HEK293 (cell line): ENCODE measurements at regions not wholly inside any gene's neighbourhood (a gene's known extent, or its start where the extent isn't known, plus 50 kb on each side); places are given as distances from the start of the nearest gene placed in this dataset.

Experiments used
- CTCF ChIA-PET: fragments of 350-600 bp; formaldehyde crosslinking; extraction: SDS; loops from one replicate; lab custom pipeline; 2021; ENCODE audit warnings: antibody characterized with exemption; lab: Yijun Ruan, JAX
- POLR2A ChIA-PET: fragments of 300-600 bp; formaldehyde crosslinking; extraction: SDS; loops from one replicate; lab custom pipeline; 2020; ENCODE audit warnings: antibody characterized with exemption, inconsistent platforms; lab: Yijun Ruan, JAX
- H3K27ac ChIP-seq: fragments of 200-500 bp; sonication (Bioruptor generic); 2 replicates; pipeline ENCODE4 v1.5.1; 2014; ENCODE audit warnings: low read depth, low read length, control low read depth, inconsistent platforms; ENCODE audit errors: extremely low read depth
- H3K36me3 ChIP-seq, 2 experiments: fragments of 200-500 bp in 1 of 2; sonication (Bioruptor generic) in 1 of 2; 1 replicate in 1 of 2; 2 replicates in 1 of 2; pipeline ENCODE4 v1.5.1; 2014 to 2017; ENCODE audit warnings: inconsistent platforms in 2 of 2, low read length in 2 of 2; ENCODE audit not compliant: control insufficient read depth in 2 of 2, insufficient read depth in 1 of 2
- H3K4me1 ChIP-seq: fragments of 200-500 bp; sonication (Bioruptor generic); 2 replicates; pipeline ENCODE4 v1.5.1; 2014; ENCODE audit warnings: mild to moderate bottlenecking, low read length, inconsistent platforms; ENCODE audit not compliant: control insufficient read depth, insufficient read depth
- H3K4me3 ChIP-seq: 2 replicates; pipeline ENCODE4 v1.5.1; 2011; ENCODE audit warnings: low read depth, mild to moderate bottlenecking, control low read depth, low read length, moderate library complexity
- H3K9me3 ChIP-seq: fragments of 200-500 bp; sonication (Bioruptor generic); 2 replicates; pipeline ENCODE4 v1.5.1; 2014; ENCODE audit warnings: low read depth, low read length, inconsistent platforms; ENCODE audit not compliant: control insufficient read depth, insufficient read depth
- EGR2 ChIP-seq: fragments of 450-650 bp; formaldehyde crosslinking; IDR thresholded peaks from 2 replicates; pipeline ENCODE4 v1.5.1; 2016; ENCODE audit warnings: low read depth, missing biosample characterization, missing genetic modification characterization
- KLF1 ChIP-seq: fragments of 450-650 bp; formaldehyde crosslinking; IDR thresholded peaks from 2 replicates; pipeline ENCODE4 v1.5.1; 2016; ENCODE audit warnings: missing biosample characterization, missing genetic modification characterization
- RBAK ChIP-seq: fragments of 450-650 bp; formaldehyde crosslinking; IDR thresholded peaks from 2 replicates; pipeline ENCODE4 v1.5.1; 2016; ENCODE audit warnings: missing biosample characterization, missing genetic modification characterization
- ZBTB17 ChIP-seq: fragments of 450-650 bp; formaldehyde crosslinking; IDR thresholded peaks from 2 replicates; pipeline ENCODE4 v1.5.1; 2016; ENCODE audit warnings: missing biosample characterization, missing genetic modification characterization
- ZBTB7A ChIP-seq: fragments of 450-650 bp; formaldehyde crosslinking; IDR thresholded peaks from 2 replicates; pipeline ENCODE4 v1.5.1; 2016; ENCODE audit warnings: low read depth, missing biosample characterization, missing genetic modification characterization
- ZNF169 ChIP-seq: fragments of 450-650 bp; formaldehyde crosslinking; IDR thresholded peaks from 2 replicates; pipeline ENCODE4 v1.5.1; 2016; ENCODE audit warnings: missing biosample characterization, missing genetic modification characterization
- ZNF184 ChIP-seq: fragments of 450-650 bp; IDR thresholded peaks from 2 replicates; pipeline ENCODE4 v1.5.1; 2018; ENCODE audit warnings: missing biosample characterization, mild to moderate bottlenecking, missing genetic modification characterization
- ZNF211 ChIP-seq: fragments of 450-650 bp; formaldehyde crosslinking; IDR thresholded peaks from 2 replicates; pipeline ENCODE4 v1.5.1; 2016; ENCODE audit warnings: low read depth, missing biosample characterization, missing genetic modification characterization
- ZNF248 ChIP-seq: fragments of 450-650 bp; formaldehyde crosslinking; IDR thresholded peaks from 2 replicates; pipeline ENCODE4 v1.5.1; 2017; ENCODE audit warnings: missing biosample characterization, missing genetic modification characterization
- ZNF266 ChIP-seq: fragments of 450-650 bp; formaldehyde crosslinking; IDR thresholded peaks from 2 replicates; pipeline ENCODE4 v1.5.1; 2016; ENCODE audit warnings: missing biosample characterization, missing genetic modification characterization, low read depth
- ZNF274 ChIP-seq, 2 experiments: fragments of 200-500 bp in 1 of 2; fragments of 450-650 bp in 1 of 2; sonication (Bioruptor generic) in 1 of 2; formaldehyde crosslinking in 1 of 2; IDR thresholded peaks; 2 replicates each; pipeline versions ENCODE4 v1.5.1 to v1.6.1; 2014 to 2016; ENCODE audit warnings: borderline replicate concordance in 1 of 2, inconsistent platforms in 1 of 2, low read length in 1 of 2, missing biosample characterization in 1 of 2, missing genetic modification characterization in 1 of 2
- ZNF292 ChIP-seq: fragments of 450-650 bp; formaldehyde crosslinking; IDR thresholded peaks from 2 replicates; pipeline ENCODE4 v1.5.1; 2016; ENCODE audit warnings: low read depth, missing biosample characterization, missing genetic modification characterization, borderline replicate concordance
- ZNF311 ChIP-seq: fragments of 450-650 bp; formaldehyde crosslinking; IDR thresholded peaks from 2 replicates; pipeline ENCODE4 v1.5.1; 2017; ENCODE audit warnings: missing biosample characterization, missing genetic modification characterization, borderline replicate concordance
- ZNF350 ChIP-seq: fragments of 450-650 bp; formaldehyde crosslinking; IDR thresholded peaks from 2 replicates; pipeline ENCODE4 v1.5.0; 2017; ENCODE audit warnings: missing biosample characterization, mild to moderate bottlenecking, missing genetic modification characterization
- ZNF416 ChIP-seq: fragments of 450-650 bp; formaldehyde crosslinking; IDR thresholded peaks from 2 replicates; pipeline ENCODE4 v1.5.1; 2016; ENCODE audit warnings: missing biosample characterization, missing genetic modification characterization
- ZNF48 ChIP-seq: fragments of 450-650 bp; formaldehyde crosslinking; IDR thresholded peaks from 2 replicates; pipeline ENCODE4 v1.5.1; 2016; ENCODE audit warnings: missing biosample characterization, missing genetic modification characterization
- ZNF530 ChIP-seq: fragments of 450-650 bp; formaldehyde crosslinking; IDR thresholded peaks from 2 replicates; pipeline ENCODE4 v1.5.1; 2016; ENCODE audit warnings: low read depth, missing biosample characterization, missing genetic modification characterization
- ZNF544 ChIP-seq: fragments of 450-650 bp; formaldehyde crosslinking; IDR thresholded peaks from 2 replicates; pipeline ENCODE4 v1.5.0; 2017; ENCODE audit warnings: missing biosample characterization, missing genetic modification characterization
- ZNF561 ChIP-seq: fragments of 450-650 bp; IDR thresholded peaks from 2 replicates; pipeline ENCODE4 v1.5.1; 2018; ENCODE audit warnings: missing biosample characterization, missing genetic modification characterization, borderline replicate concordance
- ZNF596 ChIP-seq: fragments of 450-650 bp; IDR thresholded peaks from 2 replicates; pipeline ENCODE4 v1.5.0; 2018; ENCODE audit warnings: missing biosample characterization, mild to moderate bottlenecking, missing genetic modification characterization, moderate library complexity
- ZNF664 ChIP-seq: fragments of 450-650 bp; formaldehyde crosslinking; IDR thresholded peaks from 2 replicates; pipeline ENCODE4 v1.5.1; 2016; ENCODE audit warnings: missing biosample characterization, missing genetic modification characterization
- ZNF843 ChIP-seq: fragments of 450-650 bp; formaldehyde crosslinking; IDR thresholded peaks from 2 replicates; pipeline ENCODE4 v1.5.1; 2016; ENCODE audit warnings: missing biosample characterization, missing genetic modification characterization
- TF ChIP-seq, protein P1 (sequence below): fragments of 450-650 bp; formaldehyde crosslinking; conservative IDR thresholded peaks from 2 replicates; pipeline ENCODE4 v1.5.1; 2016; ENCODE audit warnings: low read depth, missing biosample characterization, missing genetic modification characterization
- TF ChIP-seq, protein P2 (sequence below): fragments of 450-650 bp; formaldehyde crosslinking; IDR thresholded peaks from 2 replicates; pipeline ENCODE4 v1.5.1; 2016; ENCODE audit warnings: missing biosample characterization, missing genetic modification characterization
- TF ChIP-seq, protein P3 (sequence below): fragments of 450-650 bp; formaldehyde crosslinking; IDR thresholded peaks from 2 replicates; pipeline ENCODE4 v1.5.1; 2016; ENCODE audit warnings: missing biosample characterization, missing genetic modification characterization, borderline replicate concordance

DNA sequence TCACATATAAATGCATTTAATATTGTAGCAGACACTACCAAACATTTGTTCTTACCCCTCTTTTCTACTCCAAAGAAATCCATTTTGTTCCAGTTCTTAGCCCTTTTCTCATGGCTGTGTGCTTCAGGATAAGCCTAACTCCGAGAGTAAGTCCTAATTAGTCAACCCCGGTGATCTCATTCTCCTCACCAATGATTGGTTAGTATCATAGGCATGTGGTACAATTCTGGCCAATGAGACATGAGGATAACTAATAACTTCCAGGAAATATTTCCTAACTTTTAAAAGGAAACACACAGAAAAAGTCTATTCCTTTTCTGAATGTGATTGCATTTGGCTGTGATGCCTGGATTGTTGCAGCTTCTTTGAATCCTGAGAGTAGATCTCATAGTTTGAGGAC is 116.0 kb downstream of the GPR63 start:
- no peak for TF ChIP-seq ZNF169
- TF ChIP-seq EGR2 (tag by site-specific recombination), result no peak
- no peak for TF ChIP-seq ZNF311
- TF ChIP-seq ZBTB7A (tag by site-specific recombination), result no peak
- no peak for TF ChIP-seq ZBTB17 (tag by site-specific recombination)
- TF ChIP-seq ZNF561 (tag by site-specific recombination), result no peak
- TF ChIP-seq, protein P1, sequence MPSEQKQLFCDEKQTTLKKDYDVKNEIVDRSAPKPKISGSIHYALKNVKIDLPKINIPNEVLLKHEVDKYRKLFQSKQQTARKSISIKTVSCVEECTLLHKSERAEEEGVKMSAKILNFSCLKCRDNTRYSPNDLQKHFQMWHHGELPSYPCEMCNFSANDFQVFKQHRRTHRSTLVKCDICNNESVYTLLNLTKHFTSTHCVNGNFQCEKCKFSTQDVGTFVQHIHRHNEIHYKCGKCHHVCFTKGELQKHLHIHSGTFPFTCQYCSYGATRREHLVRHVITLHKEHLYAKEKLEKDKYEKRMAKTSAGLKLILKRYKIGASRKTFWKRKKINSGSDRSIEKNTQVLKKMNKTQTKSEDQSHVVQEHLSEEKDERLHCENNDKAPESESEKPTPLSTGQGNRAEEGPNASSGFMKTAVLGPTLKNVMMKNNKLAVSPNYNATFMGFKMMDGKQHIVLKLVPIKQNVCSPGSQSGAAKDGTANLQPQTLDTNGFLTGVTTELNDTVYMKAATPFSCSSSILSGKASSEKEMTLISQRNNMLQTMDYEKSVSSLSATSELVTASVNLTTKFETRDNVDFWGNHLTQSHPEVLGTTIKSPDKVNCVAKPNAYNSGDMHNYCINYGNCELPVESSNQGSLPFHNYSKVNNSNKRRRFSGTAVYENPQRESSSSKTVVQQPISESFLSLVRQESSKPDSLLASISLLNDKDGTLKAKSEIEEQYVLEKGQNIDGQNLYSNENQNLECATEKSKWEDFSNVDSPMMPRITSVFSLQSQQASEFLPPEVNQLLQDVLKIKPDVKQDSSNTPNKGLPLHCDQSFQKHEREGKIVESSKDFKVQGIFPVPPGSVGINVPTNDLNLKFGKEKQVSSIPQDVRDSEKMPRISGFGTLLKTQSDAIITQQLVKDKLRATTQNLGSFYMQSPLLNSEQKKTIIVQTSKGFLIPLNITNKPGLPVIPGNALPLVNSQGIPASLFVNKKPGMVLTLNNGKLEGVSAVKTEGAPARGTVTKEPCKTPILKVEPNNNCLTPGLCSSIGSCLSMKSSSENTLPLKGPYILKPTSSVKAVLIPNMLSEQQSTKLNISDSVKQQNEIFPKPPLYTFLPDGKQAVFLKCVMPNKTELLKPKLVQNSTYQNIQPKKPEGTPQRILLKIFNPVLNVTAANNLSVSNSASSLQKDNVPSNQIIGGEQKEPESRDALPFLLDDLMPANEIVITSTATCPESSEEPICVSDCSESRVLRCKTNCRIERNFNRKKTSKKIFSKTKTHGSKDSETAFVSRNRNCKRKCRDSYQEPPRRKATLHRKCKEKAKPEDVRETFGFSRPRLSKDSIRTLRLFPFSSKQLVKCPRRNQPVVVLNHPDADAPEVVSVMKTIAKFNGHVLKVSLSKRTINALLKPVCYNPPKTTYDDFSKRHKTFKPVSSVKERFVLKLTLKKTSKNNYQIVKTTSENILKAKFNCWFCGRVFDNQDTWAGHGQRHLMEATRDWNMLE (tag by site-specific recombination), result no peak
- no peak for TF ChIP-seq ZNF211 (tag by site-specific recombination)
- no peak for TF ChIP-seq RBAK
- TF ChIP-seq ZNF596 (tag by site-specific recombination), result no peak
- TF ChIP-seq KLF1, result no peak
- TF ChIP-seq ZNF544 (tag by site-specific recombination), result no peak
- no peak for TF ChIP-seq ZNF530
- no peak for TF ChIP-seq ZNF184 (tag by site-specific recombination)
- TF ChIP-seq ZNF350 (tag by site-specific recombination), result no peak
- TF ChIP-seq, protein P2, sequence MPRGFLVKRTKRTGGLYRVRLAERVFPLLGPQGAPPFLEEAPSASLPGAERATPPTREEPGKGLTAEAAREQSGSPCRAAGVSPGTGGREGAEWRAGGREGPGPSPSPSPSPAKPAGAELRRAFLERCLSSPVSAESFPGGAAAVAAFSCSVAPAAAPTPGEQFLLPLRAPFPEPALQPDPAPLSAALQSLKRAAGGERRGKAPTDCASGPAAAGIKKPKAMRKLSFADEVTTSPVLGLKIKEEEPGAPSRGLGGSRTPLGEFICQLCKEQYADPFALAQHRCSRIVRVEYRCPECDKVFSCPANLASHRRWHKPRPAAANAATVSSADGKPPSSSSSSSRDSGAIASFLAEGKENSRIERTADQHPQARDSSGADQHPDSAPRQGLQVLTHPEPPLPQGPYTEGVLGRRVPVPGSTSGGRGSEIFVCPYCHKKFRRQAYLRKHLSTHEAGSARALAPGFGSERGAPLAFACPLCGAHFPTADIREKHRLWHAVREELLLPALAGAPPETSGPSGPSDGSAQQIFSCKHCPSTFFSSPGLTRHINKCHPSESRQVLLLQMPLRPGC (tag by site-specific recombination), result no peak
- TF ChIP-seq ZNF266, result no peak
- no peak for TF ChIP-seq ZNF274 (IDR thresholded peaks at IDR 0.05; ENCODE audit: low read length)
- no peak for TF ChIP-seq ZNF274 (tag by site-specific recombination; IDR thresholded peaks at IDR 0.05; ENCODE audit: borderline replicate concordance)
- Histone ChIP-seq H3K36me3 (no peaks in the 10 kb centered on the region), H3K4me1 (no peaks in the 10 kb centered on the region), H3K27ac (no peak overlapping the region), H3K9me3 (no peaks in the 10 kb centered on the region), H3K4me3 (no peak overlapping the region)
- CTCF ChIA-PET, result no interaction called here
- POLR2A ChIA-PET, result no interaction called here

DNA sequence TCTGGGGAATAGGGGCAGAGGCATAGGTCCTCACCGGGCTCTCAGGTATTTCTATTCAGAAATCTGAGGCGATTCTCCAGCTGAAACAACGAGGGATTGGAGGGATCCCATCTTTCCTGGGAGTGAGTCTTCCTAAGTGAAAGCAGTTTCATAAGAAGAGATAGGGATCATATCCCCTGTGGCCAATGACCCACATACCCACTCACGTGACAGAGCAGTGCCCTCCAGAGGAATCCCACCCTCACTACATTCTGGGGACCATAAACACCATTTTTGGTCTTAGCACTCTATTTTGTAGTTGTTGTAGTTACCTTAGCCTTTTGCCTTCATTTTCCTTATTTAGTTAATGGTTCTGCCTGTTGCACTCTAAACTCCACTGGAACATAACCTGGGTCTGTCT is 121.1 kb downstream of the GPR63 start:
- Histone ChIP-seq H3K4me1 (no peaks in the 10 kb centered on the region), H3K27ac (no peak overlapping the region), H3K9me3 (no peaks in the 10 kb centered on the region), H3K4me3 (no peak overlapping the region), H3K36me3 (no peaks in the 10 kb centered on the region)
- ChIA-PET POLR2A (no interaction called here), CTCF (interaction anchor here (0.7 to 1.2 kb wide), 3 partner anchors 22 to 152 kb away, joined by 3 to 4 read pairs (median 3); no protein-coding TSS in a partner anchor)
- TF ChIP-seq ZNF48 (tag by site-specific recombination) (no peak), ZNF664 (tag by site-specific recombination) (no peak), ZNF248 (tag by site-specific recombination) (no peak), ZNF292 (tag by site-specific recombination) (no peak), ZNF843 (no peak), ZNF416 (tag by site-specific recombination) (no peak)
- TF ChIP-seq, protein P3, sequence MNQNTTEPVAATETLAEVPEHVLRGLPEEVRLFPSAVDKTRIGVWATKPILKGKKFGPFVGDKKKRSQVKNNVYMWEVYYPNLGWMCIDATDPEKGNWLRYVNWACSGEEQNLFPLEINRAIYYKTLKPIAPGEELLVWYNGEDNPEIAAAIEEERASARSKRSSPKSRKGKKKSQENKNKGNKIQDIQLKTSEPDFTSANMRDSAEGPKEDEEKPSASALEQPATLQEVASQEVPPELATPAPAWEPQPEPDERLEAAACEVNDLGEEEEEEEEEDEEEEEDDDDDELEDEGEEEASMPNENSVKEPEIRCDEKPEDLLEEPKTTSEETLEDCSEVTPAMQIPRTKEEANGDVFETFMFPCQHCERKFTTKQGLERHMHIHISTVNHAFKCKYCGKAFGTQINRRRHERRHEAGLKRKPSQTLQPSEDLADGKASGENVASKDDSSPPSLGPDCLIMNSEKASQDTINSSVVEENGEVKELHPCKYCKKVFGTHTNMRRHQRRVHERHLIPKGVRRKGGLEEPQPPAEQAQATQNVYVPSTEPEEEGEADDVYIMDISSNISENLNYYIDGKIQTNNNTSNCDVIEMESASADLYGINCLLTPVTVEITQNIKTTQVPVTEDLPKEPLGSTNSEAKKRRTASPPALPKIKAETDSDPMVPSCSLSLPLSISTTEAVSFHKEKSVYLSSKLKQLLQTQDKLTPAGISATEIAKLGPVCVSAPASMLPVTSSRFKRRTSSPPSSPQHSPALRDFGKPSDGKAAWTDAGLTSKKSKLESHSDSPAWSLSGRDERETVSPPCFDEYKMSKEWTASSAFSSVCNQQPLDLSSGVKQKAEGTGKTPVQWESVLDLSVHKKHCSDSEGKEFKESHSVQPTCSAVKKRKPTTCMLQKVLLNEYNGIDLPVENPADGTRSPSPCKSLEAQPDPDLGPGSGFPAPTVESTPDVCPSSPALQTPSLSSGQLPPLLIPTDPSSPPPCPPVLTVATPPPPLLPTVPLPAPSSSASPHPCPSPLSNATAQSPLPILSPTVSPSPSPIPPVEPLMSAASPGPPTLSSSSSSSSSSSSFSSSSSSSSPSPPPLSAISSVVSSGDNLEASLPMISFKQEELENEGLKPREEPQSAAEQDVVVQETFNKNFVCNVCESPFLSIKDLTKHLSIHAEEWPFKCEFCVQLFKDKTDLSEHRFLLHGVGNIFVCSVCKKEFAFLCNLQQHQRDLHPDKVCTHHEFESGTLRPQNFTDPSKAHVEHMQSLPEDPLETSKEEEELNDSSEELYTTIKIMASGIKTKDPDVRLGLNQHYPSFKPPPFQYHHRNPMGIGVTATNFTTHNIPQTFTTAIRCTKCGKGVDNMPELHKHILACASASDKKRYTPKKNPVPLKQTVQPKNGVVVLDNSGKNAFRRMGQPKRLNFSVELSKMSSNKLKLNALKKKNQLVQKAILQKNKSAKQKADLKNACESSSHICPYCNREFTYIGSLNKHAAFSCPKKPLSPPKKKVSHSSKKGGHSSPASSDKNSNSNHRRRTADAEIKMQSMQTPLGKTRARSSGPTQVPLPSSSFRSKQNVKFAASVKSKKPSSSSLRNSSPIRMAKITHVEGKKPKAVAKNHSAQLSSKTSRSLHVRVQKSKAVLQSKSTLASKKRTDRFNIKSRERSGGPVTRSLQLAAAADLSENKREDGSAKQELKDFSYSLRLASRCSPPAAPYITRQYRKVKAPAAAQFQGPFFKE (tag by site-specific recombination), result no peak
